Fibroblast of skin of abdomen (primary cell): ENCODE measurements at regions not wholly inside any gene's neighbourhood (a gene's known extent, or its start where the extent isn't known, plus 50 kb on each side); places are given as distances from the start of the nearest gene placed in this dataset.

Source experiments
- DNase-seq: peaks from one replicate; pipeline ENCODE4 v3.0.0-alpha.2; 2013

- no peak for DNase-seq
These were observed 426.8 kb downstream of the MAN2A1 start for GRCh38 chr5:110116539-110116938.

- no peak for DNase-seq
These were observed 445.5 kb downstream of the MAN2A1 start for GRCh38 chr5:110134963-110135935.

- peak; percentile 67 for DNase-seq
These were observed 460.5 kb downstream of the MAN2A1 start for GRCh38 chr5:110150199-110150598.

GRCh38 chr5:110159202-110159601 is 469.5 kb downstream of the MAN2A1 start:
- DNase-seq = peak; percentile 79

- DNase-seq = peak; percentile 3
These were observed 471.4 kb downstream of the MAN2A1 start for GRCh38 chr5:110161162-110161561.

- DNase-seq = no peak
These were observed 475.6 kb downstream of the MAN2A1 start for GRCh38 chr5:110165366-110165765.

- DNase-seq = no peak
These were observed 477.7 kb downstream of the MAN2A1 start for GRCh38 chr5:110167384-110167783.

- DNase-seq = no peak
These were observed 479.7 kb downstream of the MAN2A1 start for GRCh38 chr5:110169461-110169860.

- no peak for DNase-seq
These were observed 488.0 kb downstream of the MAN2A1 start for GRCh38 chr5:110177729-110178128.

GRCh38 chr5:110179321-110179720 is 489.6 kb downstream of the MAN2A1 start:
- DNase-seq = no peak

- DNase-seq = no peak
These were observed 504.5 kb downstream of the MAN2A1 start for GRCh38 chr5:110194191-110194590.

- no peak for DNase-seq
These were observed 505.6 kb downstream of the MAN2A1 start for GRCh38 chr5:110195288-110195687.

GRCh38 chr5:110201791-110202190 is 512.1 kb downstream of the MAN2A1 start:
- DNase-seq = peak; percentile 3

- DNase-seq = peak; percentile 40
These were observed 513.9 kb downstream of the MAN2A1 start for GRCh38 chr5:110203661-110204060.

GRCh38 chr5:110209401-110209800 is 517.1 kb downstream of the TMEM232 start:
- DNase-seq = no peak

GRCh38 chr5:110218981-110219380 is 507.5 kb downstream of the TMEM232 start:
- no peak for DNase-seq

GRCh38 chr5:110219769-110220168 is 506.7 kb downstream of the TMEM232 start:
- DNase-seq = no peak

GRCh38 chr5:110221036-110221435 is 505.4 kb downstream of the TMEM232 start:
- DNase-seq = no peak

- no peak for DNase-seq
These were observed 502.4 kb downstream of the TMEM232 start for GRCh38 chr5:110224050-110224449.

GRCh38 chr5:110225949-110226348 is 500.5 kb downstream of the TMEM232 start:
- no peak for DNase-seq

GRCh38 chr5:110239786-110240185 is 486.7 kb downstream of the TMEM232 start:
- no peak for DNase-seq

- DNase-seq = no peak
These were observed 483.5 kb downstream of the TMEM232 start for GRCh38 chr5:110242950-110243349.

- no peak for DNase-seq
These were observed 477.6 kb downstream of the TMEM232 start for GRCh38 chr5:110248921-110249320.

- DNase-seq = no peak
These were observed 476.1 kb downstream of the TMEM232 start for GRCh38 chr5:110250355-110250754.
